ENCODE measurements at regions not wholly inside any gene's neighbourhood (a gene's known extent, or its start where the extent isn't known, plus 50 kb on each side); places are given as distances from the start of the nearest gene placed in this dataset.
"Not testable (repeated sequence)": the region's sequence is repeated elsewhere in the genome, so short reads cannot be mapped to it uniquely, and the experiment has no call there.

DNA sequence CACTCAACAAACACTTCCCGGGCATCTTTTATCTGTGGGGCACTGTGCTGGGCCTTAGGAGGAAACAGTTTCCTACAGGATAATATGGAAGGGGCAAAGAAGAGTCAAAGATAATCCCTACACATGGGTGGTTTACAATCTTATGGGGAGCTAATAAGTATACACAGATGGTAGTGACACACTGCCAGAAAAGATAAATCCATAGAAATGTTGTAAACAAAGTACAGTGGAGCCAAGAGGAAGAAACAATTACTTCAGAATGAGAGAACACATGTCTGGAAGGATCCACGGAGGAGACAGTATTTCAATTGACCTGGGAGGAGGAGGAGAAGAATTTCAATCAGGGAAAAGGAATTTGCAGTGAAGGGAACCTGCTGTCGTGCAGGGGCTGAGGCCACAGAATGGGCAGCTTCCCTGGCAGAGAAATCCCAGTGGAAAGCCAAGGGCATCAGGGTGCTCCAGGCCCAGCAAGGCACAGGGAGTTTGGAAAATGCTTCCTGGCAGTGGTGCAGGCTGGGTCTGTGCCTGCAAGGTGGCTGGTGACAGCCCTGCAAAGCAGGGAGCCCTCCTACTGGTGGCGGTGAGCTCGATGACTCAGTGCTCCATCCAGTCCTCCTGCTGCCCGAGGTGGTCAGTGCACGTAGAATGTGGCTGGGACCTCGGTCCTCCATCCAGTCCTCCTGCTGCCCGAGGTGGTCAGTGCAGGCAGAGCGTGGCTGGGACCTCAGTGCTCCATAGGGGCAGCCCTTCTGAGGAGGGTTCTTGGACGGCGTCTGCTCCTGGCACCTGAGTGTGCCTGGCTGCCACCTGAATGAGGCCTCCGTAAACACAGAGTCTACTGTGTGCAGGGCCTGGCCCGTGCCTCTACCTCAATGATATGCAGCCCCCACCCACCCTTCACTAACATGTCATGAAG lies 444.3 kb upstream of the B3GAT1 start:
- no peak for DNase-seq (ENCODE audit: low read depth in 2 of 2)
- H3K9me3 ChIP-seq (ENCODE audit: control insufficient read depth, insufficient read depth, low read depth, low read length): no peaks in the 10 kb centered on the region
- no peak overlapping the region for H2AFZ ChIP-seq (ENCODE audit: low read length)
- no peaks in the 10 kb centered on the region for H3K4me1 ChIP-seq (ENCODE audit: control insufficient read depth, extremely low read depth, insufficient read depth, low read length)
- no peak overlapping the region for H3K9ac ChIP-seq (ENCODE audit: insufficient read depth, low read length)
- TF ChIP-seq EZH2 (IDR thresholded peaks at IDR 0.05; ENCODE audit: low read length, missing control alignments): no peak
- TF ChIP-seq, protein P1, sequence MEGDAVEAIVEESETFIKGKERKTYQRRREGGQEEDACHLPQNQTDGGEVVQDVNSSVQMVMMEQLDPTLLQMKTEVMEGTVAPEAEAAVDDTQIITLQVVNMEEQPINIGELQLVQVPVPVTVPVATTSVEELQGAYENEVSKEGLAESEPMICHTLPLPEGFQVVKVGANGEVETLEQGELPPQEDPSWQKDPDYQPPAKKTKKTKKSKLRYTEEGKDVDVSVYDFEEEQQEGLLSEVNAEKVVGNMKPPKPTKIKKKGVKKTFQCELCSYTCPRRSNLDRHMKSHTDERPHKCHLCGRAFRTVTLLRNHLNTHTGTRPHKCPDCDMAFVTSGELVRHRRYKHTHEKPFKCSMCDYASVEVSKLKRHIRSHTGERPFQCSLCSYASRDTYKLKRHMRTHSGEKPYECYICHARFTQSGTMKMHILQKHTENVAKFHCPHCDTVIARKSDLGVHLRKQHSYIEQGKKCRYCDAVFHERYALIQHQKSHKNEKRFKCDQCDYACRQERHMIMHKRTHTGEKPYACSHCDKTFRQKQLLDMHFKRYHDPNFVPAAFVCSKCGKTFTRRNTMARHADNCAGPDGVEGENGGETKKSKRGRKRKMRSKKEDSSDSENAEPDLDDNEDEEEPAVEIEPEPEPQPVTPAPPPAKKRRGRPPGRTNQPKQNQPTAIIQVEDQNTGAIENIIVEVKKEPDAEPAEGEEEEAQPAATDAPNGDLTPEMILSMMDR (conservative IDR thresholded peaks at IDR 0.05 in 1 of 2, IDR thresholded peaks at IDR 0.05 in 1 of 2; ENCODE audit: low read depth in 1 of 2, low read length in 2 of 2): no peak
- no peaks in the 10 kb centered on the region for H4K20me1 ChIP-seq (ENCODE audit: control insufficient read depth, extremely low read depth, insufficient read depth, low read length)
- no peaks in the 10 kb centered on the region for H3K36me3 ChIP-seq (ENCODE audit: control insufficient read depth, insufficient read depth, low read length)
- no peak overlapping the region for H3K4me2 ChIP-seq (ENCODE audit: extremely low read depth, insufficient read depth, low read length)
- H3K27ac ChIP-seq (ENCODE audit: insufficient read depth, low read length): no peak overlapping the region
- no peaks in the 10 kb centered on the region for H3K79me2 ChIP-seq (ENCODE audit: control insufficient read depth, insufficient read depth, low read length)
- H3K27me3 ChIP-seq (ENCODE audit: control insufficient read depth, insufficient read depth, low read length): no peaks in the 10 kb centered on the region
- no peak overlapping the region for H3K4me3 ChIP-seq (replicated peaks in 1 of 4; ENCODE audit: control extremely low read depth in 1 of 4, insufficient read depth in 1 of 4, low read depth in 3 of 4, low read length in 4 of 4)

DNA sequence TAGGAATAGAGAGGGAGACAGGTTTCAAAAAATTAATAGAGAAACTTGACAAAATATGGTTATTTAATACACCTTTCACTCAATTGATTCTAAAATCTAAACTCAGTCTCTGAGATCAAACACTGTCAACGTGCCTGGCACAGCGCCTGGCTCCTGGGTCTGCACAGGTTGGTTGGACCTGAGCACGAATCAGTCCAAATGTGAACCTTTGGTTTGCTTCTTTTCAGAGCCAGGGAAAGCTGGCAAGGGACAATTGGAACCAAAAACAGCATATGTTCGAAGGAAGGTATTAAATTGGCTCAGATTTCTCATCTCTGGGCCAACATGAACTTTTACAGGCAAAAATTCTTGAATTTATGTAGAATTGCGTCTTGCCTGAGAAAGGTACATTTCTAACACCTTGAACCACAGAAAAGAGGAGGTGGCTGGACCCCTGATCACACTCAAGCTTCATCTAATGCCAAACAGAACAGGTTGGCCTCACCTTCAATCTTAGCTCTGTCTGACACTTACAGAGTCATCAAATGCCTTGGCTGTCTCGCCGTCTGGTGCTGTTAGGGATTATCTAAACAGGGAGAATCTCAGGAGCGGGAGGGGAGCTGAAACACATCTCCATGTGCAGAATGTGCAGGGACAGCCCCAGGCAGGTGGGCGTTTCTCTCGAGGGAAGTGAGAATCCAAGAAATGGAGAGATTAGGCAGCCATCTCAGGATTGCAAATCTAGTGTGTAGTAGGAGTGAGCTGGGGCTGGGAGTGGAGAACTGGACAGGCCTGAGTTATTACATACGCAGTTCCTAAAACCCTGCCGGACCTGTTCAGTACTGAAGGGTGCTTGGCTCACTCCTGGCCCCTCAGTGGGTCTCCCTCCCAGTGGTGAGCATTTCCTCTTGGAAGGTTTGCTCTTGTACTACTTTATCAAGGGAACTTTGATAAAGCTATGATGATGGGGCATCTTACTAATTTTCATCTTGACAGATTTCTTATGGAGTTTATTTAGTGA lies 442.2 kb upstream of the B3GAT1 start:
- Histone ChIP-seq H3K27me3 (ENCODE audit: control insufficient read depth, insufficient read depth, low read length) (no peaks in the 10 kb centered on the region), H3K79me2 (ENCODE audit: control insufficient read depth, insufficient read depth, low read length) (no peaks in the 10 kb centered on the region), H3K9me3 (ENCODE audit: control insufficient read depth, insufficient read depth, low read depth, low read length) (no peaks in the 10 kb centered on the region), H3K4me2 (ENCODE audit: extremely low read depth, insufficient read depth, low read length) (no peak overlapping the region), H3K9ac (ENCODE audit: insufficient read depth, low read length) (no peak overlapping the region), H3K36me3 (ENCODE audit: control insufficient read depth, insufficient read depth, low read length) (no peaks in the 10 kb centered on the region), H4K20me1 (ENCODE audit: control insufficient read depth, extremely low read depth, insufficient read depth, low read length) (no peaks in the 10 kb centered on the region), H2AFZ (ENCODE audit: low read length) (no peak overlapping the region), H3K27ac (ENCODE audit: insufficient read depth, low read length) (no peak overlapping the region), H3K4me1 (ENCODE audit: control insufficient read depth, extremely low read depth, insufficient read depth, low read length) (no peaks in the 10 kb centered on the region), H3K4me3 (replicated peaks in 1 of 4; ENCODE audit: control extremely low read depth in 1 of 4, insufficient read depth in 1 of 4, low read depth in 3 of 4, low read length in 4 of 4) (no peak overlapping the region)
- TF ChIP-seq, protein P1 (conservative IDR thresholded peaks at IDR 0.05 in 1 of 2, IDR thresholded peaks at IDR 0.05 in 1 of 2; ENCODE audit: low read depth in 1 of 2, low read length in 2 of 2): no peak
- TF ChIP-seq EZH2 (IDR thresholded peaks at IDR 0.05; ENCODE audit: low read length, missing control alignments): no peak
- DNase-seq (ENCODE audit: low read depth in 2 of 2): no peak

DNA sequence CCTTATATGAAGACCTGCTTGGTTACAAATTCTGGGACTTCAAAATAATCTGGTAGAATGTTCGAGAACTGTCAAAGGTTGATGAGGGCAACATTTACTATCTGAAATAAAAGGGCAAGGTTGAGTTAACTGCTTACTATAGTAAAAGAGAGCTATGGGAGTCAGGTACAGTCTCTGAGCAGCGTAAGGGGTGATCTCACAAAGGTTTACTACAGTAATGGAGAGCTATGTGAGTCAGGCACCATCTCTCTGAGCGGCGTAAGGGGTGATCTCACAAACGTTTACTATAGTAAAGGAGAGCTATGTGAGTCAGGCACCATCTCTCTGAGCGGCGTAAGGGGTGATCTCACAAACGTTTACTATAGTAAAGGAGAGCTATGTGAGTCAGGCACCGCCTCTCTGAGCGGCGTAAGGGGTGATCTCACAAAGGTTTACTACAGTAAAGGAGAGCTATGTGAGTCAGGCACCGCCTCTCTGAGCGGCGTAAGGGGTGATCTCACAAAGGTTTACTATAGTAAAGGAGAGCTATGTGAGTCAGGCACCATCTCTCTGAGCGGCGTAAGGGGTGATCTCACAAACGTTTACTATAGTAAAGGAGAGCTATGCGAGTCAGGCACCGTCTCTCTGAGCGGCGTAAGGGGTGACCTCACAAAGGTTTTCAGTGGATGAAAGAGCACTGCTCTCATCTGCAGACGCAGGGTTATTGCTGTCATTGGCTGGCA lies 439.6 kb upstream of the B3GAT1 start:
- not testable (repeated sequence) for H3K4me2 ChIP-seq (ENCODE audit: extremely low read depth, insufficient read depth, low read length); H3K27me3 ChIP-seq (ENCODE audit: control insufficient read depth, insufficient read depth, low read length); H3K36me3 ChIP-seq (ENCODE audit: control insufficient read depth, insufficient read depth, low read length); H3K9ac ChIP-seq (ENCODE audit: insufficient read depth, low read length); H3K4me3 ChIP-seq (replicated peaks in 1 of 4; ENCODE audit: control extremely low read depth in 1 of 4, insufficient read depth in 1 of 4, low read depth in 3 of 4, low read length in 4 of 4); H4K20me1 ChIP-seq (ENCODE audit: control insufficient read depth, extremely low read depth, insufficient read depth, low read length); H3K4me1 ChIP-seq (ENCODE audit: control insufficient read depth, extremely low read depth, insufficient read depth, low read length); H3K9me3 ChIP-seq (ENCODE audit: control insufficient read depth, insufficient read depth, low read depth, low read length); H2AFZ ChIP-seq (ENCODE audit: low read length); H3K27ac ChIP-seq (ENCODE audit: insufficient read depth, low read length); H3K79me2 ChIP-seq (ENCODE audit: control insufficient read depth, insufficient read depth, low read length); DNase-seq (ENCODE audit: low read depth in 2 of 2)
